ENCODE measurements at regions not wholly inside any gene's neighbourhood (a gene's known extent, or its start where the extent isn't known, plus 50 kb on each side); places are given as distances from the start of the nearest gene placed in this dataset.

- FAIRE-seq (no peak), DNase-seq (peak in 4 of 5 donors; percentile 38 to 77 (median 57))
- H3K4me3 ChIP-seq (ENCODE audit: low read length in 3 of 3), result peak overlapping the region; percentile 30 to 66 (median 62)
- H3K4me1 ChIP-seq (ENCODE audit: control insufficient read depth in 2 of 3, insufficient read depth in 2 of 3, low read depth in 1 of 3, low read length in 3 of 3), result no peaks in the 10 kb centered on the region
- no peaks in the 10 kb centered on the region for H3K36me3 ChIP-seq (ENCODE audit: control insufficient read depth in 2 of 3, insufficient read depth in 3 of 3, low read length in 3 of 3)
- H3K27me3 ChIP-seq (ENCODE audit: control insufficient read depth, insufficient read depth, low read length), result no peaks in the 10 kb centered on the region
- intact Hi-C loops (cut with DNase I), result no loop called here
- peak overlapping the region in 1 of 3 donors; percentile 42 for H3K9ac ChIP-seq (ENCODE audit: low read length in 3 of 3)
- no peak overlapping the region for H3K27ac ChIP-seq (ENCODE audit: low read depth in 2 of 2, low read length in 2 of 2)
- TF ChIP-seq CTCF (IDR thresholded peaks at IDR 0.05; ENCODE audit: borderline replicate concordance, extremely low read depth, insufficient read depth), result no peak
- peaks cover 0 to 5% (median 0%) of the 10 kb centered on the region in 3 donors for H3K9me3 ChIP-seq (ENCODE audit: control insufficient read depth in 2 of 3, insufficient read depth in 1 of 3, low read length in 3 of 3)
Observed at GRCh38 chr19:46546194-46546896, 50.7 kb upstream of the PNMA8B start.

GRCh38 chr19:46550684-46551083, 50.4 kb upstream of the CALM3 start:
- TF ChIP-seq CTCF (IDR thresholded peaks at IDR 0.05; ENCODE audit: borderline replicate concordance, extremely low read depth, insufficient read depth), result no peak
- DNase-seq, result no peak
- peaks cover 0 to 5% (median 0%) of the 10 kb centered on the region in 3 donors for H3K9me3 ChIP-seq (ENCODE audit: control insufficient read depth in 2 of 3, insufficient read depth in 1 of 3, low read length in 3 of 3)
- no peaks in the 10 kb centered on the region for H3K4me1 ChIP-seq (ENCODE audit: control insufficient read depth in 2 of 3, insufficient read depth in 2 of 3, low read depth in 1 of 3, low read length in 3 of 3)
- intact Hi-C loops (cut with DNase I), result no loop called here
- H3K27me3 ChIP-seq (ENCODE audit: control insufficient read depth, insufficient read depth, low read length), result no peaks in the 10 kb centered on the region
- no peak overlapping the region for H3K4me3 ChIP-seq (ENCODE audit: low read length in 3 of 3)
- no peak for FAIRE-seq
- no peak overlapping the region for H3K27ac ChIP-seq (ENCODE audit: low read depth in 2 of 2, low read length in 2 of 2)
- no peaks in the 10 kb centered on the region for H3K36me3 ChIP-seq (ENCODE audit: control insufficient read depth in 2 of 3, insufficient read depth in 3 of 3, low read length in 3 of 3)
- H3K9ac ChIP-seq (ENCODE audit: low read length in 3 of 3), result no peak overlapping the region

GRCh38 chr19:46551164-46551563, 50.0 kb upstream of the CALM3 start:
- H3K27me3 ChIP-seq (ENCODE audit: control insufficient read depth, insufficient read depth, low read length), result no peaks in the 10 kb centered on the region
- FAIRE-seq, result no peak
- no peak for TF ChIP-seq CTCF (IDR thresholded peaks at IDR 0.05; ENCODE audit: borderline replicate concordance, extremely low read depth, insufficient read depth)

More at GRCh38 chr19:46551164-46551563, 50.0 kb upstream of the CALM3 start:
- no peak for DNase-seq
- no peak overlapping the region for H3K9ac ChIP-seq (ENCODE audit: low read length in 3 of 3)
- H3K4me1 ChIP-seq (ENCODE audit: control insufficient read depth in 2 of 3, insufficient read depth in 2 of 3, low read depth in 1 of 3, low read length in 3 of 3), result no peaks in the 10 kb centered on the region
- H3K4me3 ChIP-seq (ENCODE audit: low read length in 3 of 3), result no peak overlapping the region
- intact Hi-C loops (cut with DNase I), result no loop called here
- no peaks in the 10 kb centered on the region for H3K36me3 ChIP-seq (ENCODE audit: control insufficient read depth in 2 of 3, insufficient read depth in 3 of 3, low read length in 3 of 3)
- peaks cover 0 to 5% (median 0%) of the 10 kb centered on the region in 3 donors for H3K9me3 ChIP-seq (ENCODE audit: control insufficient read depth in 2 of 3, insufficient read depth in 1 of 3, low read length in 3 of 3)
- no peak overlapping the region for H3K27ac ChIP-seq (ENCODE audit: low read depth in 2 of 2, low read length in 2 of 2)

Data from kidney (tissue), 13 donors.